HG03432 (cell line): ENCODE measurements at regions not wholly inside any gene's neighbourhood (a gene's known extent, or its start where the extent isn't known, plus 50 kb on each side); places are given as distances from the start of the nearest gene placed in this dataset.
"Not testable (repeated sequence)": the region's sequence is repeated elsewhere in the genome, so short reads cannot be mapped to it uniquely, and the experiment has no call there.

Source experiments
- ATAC-seq: cut with Tn5 transposase; IDR thresholded peaks from one replicate; pipeline ENCODE4 v1.9.1; 2021; ENCODE audit warnings: mild to moderate bottlenecking, moderate library complexity; ENCODE audit not compliant: unreplicated experiment

DNA sequence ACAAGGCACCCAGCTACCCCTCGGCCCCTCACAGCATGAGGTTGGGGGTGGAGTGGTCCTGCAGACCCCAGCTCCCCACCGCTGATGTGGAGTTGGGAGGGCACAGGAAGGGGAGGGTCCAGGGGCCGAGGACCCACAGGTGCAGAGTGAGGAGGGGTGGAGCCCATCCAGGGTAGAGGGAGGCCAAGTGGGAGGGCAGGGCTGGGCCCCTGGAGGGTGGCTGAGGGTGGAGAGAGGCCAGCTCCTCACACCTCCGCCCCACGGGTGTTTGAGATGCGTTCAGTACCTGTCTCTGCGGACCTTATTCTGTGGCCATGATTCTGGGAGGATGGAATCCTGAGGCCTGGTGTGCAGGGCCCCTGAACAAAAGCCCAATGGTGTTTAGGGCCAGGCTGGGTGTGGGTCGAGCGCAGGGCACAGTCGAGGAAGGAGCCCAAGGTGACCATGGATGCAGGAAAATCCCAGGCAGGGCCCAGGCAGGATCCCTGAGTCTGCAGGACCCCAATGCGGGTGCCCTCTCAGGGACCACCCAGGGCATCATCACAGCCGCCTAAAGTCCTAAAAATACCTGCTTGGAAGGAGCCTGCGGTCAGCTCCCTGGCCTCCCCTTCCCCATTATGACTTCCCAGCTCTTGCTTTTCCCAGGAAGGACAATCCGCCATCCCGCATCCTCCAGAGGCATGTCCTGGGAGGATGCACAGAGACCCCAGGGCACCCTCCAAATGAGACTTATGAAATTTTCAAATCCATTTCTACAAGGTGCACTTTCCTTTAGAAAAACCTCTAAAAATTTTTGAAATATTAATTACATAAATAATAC lies 377.1 kb upstream of the SFSWAP start:
- ATAC-seq: no peak

DNA sequence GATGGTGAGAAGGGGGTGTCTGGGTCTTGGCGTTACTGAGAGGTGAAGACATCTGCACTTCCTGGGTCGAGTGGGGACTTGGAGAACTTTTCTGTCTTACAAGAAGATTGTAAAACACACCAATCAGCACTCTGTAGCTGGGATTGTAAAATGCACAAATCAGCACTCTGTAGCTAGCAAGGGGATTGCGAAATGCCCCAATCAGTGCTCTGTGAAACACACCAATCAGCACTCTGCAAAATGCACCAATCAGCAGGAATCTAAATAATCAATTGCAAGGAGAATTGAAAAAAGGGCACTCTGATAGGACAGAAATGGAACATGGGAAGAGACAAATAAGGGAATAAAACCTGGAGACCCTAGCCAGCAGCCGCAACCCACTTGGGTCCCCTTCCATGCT lies 376.1 kb upstream of the SFSWAP start:
- no peak for ATAC-seq

DNA sequence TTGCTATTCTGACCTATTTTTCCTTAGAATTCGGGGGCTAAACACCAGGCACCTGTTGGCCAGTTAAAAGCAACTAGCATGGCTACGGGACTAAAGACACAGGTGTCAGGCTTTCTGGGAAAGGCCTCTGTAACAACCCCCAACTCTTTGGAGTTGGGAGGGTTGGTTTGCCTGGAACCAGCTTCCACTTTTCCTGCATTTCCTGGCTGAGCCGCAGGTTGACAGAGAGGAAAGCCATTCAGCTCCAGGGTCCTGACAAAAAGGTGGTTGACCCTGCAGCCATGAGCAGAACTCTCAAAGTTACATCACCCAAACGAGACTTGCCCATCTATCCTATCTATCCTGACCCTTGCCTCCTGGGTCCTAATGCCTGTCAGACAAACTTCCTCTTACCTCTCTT lies 375.4 kb upstream of the SFSWAP start:
- no peak for ATAC-seq

DNA sequence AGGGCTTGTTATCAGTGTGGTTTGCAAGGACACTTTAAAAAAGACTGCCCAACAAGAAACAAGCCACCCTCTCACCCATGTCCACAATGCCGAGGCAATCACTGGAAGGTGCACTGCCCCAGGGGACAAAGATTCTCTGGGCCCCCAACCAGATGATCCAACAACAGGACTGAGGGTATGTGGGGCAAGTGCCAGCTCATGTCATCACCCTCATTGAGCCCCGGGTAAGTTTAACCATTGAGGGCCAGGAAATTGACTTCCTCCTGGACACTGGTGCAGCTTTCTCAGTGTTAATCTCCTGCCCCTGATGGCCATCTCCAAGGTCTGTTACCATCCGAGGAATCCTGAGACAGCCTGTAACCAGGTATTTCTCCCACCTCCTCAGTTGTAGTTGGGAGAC lies 373.0 kb upstream of the SFSWAP start:
- not testable (repeated sequence) for ATAC-seq

DNA sequence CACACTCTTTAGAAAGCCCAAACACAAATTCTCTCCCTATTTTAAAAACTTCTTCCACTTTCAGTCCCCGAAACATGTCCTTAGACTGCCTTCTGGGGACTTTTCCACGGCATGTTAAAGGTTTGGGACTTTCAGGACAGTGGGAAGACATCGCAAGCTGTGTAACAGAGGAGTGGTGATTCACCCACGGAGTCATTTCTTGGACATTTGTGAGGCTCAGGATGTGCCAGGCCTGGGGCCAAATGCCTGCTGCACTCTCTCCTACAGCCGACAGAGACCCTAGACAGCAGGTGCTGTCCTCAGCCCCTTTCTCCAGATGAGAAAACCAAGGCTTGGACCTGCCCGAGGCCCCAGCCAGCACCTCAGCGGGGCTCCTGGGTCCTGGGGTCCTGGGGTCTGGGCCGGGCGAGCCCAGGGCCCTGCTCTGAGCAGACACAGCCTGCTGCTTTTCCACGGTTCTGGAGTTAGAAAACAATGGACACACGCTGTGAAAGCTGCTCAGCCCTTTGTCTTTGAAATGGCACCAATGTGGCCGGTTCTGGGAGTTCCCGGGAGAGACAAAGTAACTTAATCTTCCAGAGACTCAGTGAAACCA lies 370.2 kb upstream of the SFSWAP start:
- ATAC-seq: no peak

DNA sequence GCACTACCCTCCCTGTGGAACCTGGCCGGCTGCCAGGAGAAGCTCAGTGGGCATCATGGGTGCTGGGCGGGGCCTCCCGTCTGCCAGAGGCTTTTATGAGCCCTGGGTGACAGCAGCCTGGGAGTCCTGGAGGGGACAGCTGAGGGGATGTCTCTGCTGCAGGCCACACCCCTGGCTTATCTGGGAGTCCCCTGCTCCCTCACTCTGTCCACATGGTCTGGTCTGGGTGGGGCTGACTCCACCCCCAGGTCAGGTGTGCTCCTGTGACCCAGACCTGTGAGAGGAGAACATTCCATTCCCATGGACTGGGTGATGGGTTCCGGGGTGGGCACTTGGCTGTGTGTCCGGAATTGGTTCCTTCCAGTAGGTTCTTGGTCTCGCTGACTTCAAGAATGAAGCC lies 369.3 kb upstream of the SFSWAP start:
- not testable (repeated sequence) for ATAC-seq

DNA sequence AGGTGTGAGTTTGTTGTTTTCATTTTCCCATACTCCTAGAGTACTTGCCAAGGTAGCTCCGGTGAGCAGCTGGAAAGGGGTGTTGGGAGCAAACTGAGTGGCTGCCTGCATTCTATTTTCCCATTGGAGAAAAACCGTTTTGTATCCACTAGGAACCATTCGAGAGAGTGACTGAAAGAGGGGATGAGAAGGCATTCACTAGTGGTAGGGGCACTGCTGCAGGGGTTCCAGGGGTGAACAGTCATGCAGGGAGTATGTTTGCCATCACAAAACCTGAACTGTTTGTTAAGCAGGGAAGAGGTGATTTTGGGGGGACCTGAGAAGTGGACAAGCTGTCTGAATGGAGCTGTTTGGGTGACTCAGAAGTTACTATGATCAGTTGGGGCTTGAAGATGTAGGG lies 367.5 kb upstream of the SFSWAP start:
- ATAC-seq: not testable (repeated sequence)

DNA sequence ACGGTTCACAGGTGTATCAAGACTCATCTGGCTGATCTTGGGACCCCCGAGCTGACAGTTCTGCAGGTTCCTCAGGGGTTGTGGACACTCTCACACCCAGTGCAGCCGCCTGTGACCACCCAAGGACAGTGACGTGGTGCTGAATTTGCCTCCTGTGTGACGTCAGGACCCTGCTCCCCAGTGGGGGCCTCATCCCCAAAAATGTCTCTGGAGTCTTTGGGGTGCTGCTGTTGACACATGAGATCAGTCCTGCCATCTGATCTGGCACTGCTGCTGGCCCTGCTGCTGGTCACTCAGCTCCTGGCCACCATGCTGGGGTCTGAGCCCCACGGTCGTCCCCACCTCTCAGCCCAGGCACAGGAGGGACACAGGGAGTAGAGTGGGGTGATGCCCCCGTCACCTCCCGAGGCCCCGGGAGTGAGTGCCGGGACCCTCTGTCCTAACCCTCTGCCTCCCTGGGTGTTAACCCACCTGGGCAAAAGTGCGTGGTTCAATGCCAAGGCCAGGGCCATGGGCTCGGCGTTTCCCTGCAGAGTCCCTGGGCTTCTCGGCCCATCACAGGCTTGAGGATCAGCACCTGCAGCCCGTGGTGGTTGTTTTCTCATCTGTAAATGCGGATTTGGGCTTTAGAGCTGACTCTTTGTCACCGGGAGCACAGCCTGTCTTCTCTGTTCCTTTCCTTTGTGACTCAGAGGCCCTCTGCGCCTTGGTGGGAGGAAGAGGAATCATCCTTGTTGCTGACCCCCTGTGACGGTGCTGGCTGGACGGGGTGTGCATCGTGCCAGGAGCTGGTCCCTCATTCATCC lies 366.0 kb upstream of the SFSWAP start:
- not testable (repeated sequence) for ATAC-seq

DNA sequence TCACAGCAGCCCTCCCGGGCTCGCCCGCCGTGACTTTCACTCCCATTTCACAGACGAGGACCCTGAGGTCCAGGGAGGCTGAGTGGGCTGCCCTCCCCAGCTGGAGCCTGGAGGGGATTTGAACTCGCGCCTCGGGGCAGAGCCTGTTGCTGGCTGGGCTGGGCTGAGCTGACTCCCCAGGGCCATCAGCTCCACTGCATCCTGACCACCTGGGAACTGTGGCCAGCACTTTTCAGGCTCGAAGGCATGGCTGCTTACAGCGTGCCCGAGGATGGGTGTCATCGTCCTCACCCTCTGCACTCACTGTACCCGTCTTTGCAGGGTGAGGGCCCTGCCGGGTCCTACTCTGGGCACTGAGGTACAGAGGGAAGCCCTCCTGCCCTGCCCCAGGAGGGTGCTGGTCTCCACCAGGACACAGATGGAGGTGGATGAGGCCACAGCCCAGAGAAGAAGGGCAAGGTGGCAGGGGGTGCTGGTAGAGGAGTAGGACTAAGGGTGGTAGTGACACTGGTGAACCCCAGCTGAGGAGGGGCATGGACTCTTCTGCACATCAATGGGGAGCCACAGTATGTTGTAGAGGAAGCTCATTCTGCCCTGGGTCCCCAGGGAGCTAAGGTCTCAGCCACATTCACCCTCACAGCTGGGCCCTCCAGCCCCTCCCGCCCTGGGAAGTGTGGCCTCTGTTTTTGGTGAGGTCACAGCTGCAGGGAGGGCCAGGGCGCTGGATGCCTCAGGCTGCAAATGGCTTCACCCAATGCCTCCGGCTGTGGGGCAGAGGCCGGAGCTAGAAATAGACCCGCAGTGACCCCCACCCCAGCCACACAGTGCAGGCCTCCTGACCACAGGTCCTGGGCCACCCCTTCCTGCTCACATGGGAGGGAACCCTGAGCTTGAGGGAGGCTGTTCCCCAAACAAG lies 365.1 kb upstream of the SFSWAP start:
- no peak for ATAC-seq

DNA sequence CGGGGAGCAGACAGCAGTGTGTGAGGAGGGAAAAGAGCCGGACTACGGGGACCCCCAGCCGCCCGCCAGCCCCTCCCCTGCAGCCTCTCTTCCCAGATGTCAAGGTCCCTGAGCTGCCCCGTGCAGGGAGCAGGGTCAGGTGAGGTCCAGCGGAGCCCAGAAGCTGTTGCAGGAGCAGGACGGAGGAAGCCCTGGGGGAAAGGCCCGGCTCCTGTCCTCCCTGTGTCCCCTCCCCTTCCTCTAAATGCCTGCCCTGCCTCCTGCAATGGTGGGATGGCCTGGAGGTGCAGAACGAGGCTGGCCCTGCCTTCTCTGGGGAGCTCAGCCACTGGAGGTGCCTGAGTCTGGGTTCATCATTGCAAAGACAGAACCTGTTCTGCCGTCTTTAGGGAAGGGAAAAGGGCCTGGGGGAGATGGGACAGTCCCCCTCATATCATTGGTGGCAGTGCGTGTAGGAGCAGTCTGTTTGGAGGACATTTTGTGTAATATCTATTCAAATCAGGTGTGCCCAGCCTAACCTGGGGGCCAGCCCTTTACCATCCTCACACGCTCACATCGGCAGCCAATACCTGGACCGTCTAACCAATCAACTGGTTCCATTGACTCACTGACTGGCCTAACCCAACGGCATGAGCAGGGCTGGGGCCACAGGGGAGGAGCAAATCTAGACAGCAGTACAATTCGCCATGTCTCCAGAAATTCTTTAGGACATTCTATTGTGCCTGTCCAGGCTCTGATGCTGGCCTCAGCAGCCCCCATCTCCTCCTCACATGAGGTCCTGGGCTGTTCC lies 364.1 kb upstream of the SFSWAP start:
- no peak for ATAC-seq

DNA sequence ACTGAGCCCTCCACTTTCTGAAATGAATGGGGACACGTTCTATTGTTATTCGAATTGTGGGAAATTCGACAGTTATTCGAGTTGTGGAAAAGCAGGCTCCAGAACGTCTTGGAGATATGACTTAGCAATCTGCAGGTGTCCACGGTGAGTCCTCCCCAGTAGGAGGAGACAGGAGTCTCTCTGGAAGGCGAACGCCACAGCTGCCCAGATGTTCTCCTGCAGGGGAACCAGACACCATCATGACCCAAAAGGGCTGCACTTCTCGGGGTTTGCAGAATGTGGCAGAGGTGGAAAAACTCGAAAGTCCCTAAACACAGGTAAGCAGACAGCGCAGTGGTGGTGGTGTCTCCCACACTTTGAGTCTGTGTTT lies 363.6 kb upstream of the SFSWAP start:
- no peak for ATAC-seq

DNA sequence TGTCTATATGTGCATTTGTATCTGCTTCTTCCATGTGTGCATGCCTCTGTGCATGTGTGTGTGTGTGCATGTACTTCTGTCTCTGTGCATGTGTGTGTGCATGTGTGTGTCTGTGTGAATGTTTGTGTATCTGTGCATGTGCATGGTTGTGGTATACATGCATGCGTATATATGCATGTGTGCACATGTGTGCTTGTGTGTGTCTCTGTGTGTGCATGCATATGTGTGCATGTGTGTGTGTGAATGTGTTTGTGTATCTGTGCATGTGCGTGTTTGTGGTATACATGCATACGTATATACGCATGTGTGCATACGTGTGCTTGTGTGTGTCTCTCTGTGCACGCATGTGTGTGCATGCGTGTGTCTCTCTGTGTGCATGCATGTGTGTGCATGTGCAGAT lies 363.2 kb upstream of the SFSWAP start:
- ATAC-seq: no peak

DNA sequence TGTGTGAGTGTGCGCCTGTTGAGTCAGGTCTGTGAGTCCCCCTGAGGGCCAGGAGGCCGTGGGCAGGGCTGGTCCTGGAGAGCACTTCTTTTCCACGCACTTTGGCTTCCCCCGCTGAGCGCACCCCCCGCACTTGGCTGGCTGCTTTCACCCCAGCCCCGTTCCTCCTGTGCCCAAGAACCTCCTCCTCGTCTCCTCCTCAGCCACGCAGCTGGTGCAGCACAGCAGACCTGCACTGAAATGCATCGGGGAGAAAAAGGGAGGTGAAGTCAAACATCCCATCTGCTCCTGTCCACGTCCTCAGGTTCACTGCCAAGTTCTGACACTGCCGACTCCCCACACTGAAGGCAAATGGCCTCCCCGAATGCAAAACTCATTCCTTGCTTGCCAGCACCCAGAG lies 362.7 kb upstream of the SFSWAP start:
- no peak for ATAC-seq

DNA sequence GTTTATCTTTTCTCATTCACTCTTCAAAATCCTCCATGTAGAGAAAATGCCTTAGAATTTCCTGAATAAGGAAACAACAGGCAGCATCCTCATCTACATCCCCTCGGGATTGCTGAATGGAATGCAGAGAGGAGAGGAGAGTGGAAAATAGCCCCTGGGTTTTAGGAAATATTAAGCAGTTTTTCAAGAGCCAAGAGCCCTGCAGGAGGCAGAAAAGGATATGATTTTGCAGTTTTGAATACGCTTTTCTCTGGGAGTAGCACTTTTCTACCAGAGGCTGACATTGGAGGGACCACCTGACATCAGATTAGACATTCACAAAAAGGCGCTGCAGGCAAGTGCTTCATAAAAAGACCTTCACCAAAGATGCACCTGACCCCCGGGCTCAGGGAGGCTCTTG lies 362.2 kb upstream of the SFSWAP start:
- ATAC-seq: no peak

DNA sequence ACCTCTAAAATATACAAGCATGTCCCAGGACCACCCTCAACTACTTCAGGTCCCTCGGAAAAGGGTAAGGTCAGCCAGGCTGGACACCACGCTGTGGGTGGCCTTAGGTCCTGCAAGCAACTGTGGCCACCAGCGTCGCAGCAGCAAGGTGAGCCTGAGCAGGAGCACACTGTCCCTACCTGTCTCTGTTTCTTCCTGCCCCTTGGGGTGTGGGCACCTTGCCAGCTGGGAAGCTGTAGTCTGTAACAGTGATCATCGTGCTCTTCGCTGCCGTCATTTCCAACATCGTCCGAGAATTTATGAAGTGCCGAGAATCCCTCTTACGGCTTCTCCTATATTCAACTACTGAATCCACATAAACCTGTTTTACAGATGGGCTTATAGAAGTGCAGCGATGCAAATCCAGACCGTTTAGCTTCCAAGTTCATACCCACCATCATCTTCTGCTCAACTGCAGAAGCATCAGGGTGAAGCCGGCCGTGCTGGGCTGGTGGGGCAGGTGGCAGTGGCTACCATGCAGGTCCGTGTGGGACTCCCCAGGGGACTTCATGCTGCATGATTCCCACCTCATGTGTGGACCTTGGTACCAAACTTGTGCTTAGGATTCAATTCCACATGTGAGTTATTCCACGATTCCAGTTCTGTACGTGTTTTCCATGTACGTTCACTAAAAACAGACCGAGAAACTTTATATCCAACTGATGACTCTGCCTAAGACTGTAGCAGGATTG lies 361.3 kb upstream of the SFSWAP start:
- ATAC-seq: no peak

DNA sequence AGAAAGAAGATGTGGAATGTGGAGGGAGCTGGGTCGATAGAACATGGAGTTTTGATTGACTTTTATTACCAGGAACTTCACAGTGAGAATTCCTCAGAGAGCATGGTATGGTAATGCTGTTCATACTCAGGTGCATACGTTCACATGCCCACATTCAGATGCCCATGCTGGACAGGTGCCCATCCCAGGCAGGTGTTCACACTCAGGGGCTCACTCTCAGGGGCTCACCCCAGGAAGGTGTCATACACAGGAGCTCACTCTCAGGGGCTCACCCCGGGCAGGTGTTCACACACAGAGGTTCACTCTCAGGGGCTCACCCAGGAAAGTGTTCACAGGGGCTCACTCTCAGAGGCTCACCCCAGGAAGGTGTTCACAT lies 360.0 kb upstream of the SFSWAP start:
- no peak for ATAC-seq

DNA sequence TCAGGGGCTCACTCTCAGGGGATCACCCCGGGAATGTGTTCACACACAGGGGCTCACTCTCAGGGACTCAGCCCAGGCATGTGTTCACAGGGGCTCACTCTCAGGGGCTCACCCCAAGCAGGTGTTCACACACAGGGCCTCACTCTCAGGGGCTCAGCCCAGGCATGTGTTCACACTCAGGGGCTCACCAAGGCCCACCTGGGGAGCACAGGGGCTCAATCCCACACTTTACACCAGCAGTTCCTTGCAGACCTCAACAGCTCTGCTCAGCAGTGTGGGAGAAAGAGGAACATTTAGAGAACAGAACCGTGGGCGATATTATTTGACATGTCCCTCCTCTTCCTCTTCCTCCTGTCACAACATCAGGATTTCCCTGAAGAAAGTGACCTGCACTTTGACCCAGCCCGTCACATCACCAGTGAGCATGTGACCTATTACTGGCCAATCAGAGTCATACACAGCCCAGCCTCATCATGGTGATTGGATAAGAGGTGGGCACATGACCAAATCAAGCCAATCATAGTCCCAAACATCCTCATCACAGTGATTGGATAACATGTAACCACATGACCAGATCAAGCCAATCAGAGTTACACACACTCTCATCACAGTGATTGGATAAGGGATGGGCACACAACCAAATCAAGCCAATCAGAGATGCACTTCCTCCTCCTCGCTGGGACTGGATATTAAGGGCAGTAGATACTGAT lies 359.4 kb upstream of the SFSWAP start:
- ATAC-seq: no peak

DNA sequence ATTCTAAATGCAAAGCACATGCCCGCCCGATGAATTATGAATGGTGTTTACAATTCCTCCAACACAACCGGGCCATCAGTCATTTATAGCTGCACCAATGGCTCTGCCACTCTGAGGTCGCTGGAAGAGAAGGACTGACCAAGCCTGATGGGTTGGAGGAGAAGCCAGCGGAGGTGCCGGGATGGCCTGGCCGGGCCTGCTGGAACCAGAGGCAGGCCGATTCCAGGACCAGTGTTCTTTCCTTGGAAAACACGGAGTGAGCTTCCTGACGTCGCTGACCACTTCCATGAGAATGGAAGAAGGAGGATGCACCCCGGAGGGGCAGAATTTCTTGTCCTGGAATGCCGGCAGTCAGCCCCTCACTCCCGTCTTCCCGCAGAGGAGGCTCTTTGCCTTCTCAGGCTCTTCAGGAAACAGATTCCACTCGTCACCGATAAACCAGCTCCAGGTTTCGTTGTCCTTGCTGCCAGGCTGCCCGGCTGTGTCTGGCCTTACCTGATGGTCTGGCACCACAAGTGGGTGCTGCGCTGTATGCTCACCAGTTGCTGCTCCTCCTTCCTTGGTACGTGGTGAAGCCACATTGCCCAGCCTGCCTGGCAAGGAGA lies 358.5 kb upstream of the SFSWAP start:
- ATAC-seq: no peak
